T-helper 9 cell (primary cell): ENCODE measurements at regions not wholly inside any gene's neighbourhood (a gene's known extent, or its start where the extent isn't known, plus 50 kb on each side); places are given as distances from the start of the nearest gene placed in this dataset.
"Not testable (repeated sequence)": the region's sequence is repeated elsewhere in the genome, so short reads cannot be mapped to it uniquely, and the experiment has no call there.

Experiments
- DNase-seq: peaks from one replicate; pipeline ENCODE4 v3.0.0-alpha.2; 2020

GRCh38 chr3:27585429-27585828 is 101.2 kb upstream of the SLC4A7 start:
- DNase-seq, result no peak

DNA sequence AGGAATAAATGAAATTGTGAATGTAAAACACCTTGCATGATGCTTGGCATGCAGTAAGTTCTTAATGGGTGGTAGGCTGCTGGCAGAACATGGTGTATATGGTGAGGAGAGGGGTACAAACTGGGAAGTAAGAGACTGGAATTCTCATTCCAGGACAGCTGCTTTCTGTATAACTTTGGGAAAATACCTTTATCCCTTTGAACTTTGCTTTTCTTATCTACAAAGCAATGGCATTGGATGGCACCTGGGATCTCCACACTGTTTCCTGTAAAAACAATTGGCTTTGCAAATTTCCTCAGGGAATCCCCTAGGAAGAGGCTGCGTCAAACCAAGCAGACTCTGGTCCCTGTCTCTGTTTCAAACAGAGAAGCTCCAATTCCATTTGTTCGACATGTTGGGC is 100.7 kb upstream of the SLC4A7 start:
- no peak for DNase-seq

- DNase-seq, result no peak
Measured at GRCh38 chr3:27581852-27582251, 97.7 kb upstream of the SLC4A7 start.

GRCh38 chr3:27578032-27578431 is 93.8 kb upstream of the SLC4A7 start:
- DNase-seq, result no peak

- DNase-seq, result no peak
Measured at GRCh38 chr3:27577504-27577903, 93.3 kb upstream of the SLC4A7 start.

DNA sequence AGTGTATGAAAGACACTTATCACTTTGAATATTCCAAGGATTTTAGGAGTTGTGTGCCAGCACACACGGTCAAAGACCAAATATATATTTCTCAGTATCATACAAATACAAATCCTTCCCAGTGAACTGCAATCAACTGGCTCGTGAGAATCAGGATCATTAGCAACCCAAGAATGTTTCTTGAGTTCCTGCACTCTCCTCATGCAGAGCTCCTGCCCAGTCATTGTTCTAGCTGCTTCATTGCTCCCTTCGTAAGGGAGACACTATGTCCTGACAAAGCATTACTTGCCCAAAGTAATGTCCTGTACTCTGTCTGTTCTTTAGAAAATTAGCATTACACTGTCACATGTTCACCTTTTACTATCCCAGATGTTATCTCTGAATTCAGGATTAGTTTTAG is 92.0 kb upstream of the SLC4A7 start:
- no peak for DNase-seq

DNA sequence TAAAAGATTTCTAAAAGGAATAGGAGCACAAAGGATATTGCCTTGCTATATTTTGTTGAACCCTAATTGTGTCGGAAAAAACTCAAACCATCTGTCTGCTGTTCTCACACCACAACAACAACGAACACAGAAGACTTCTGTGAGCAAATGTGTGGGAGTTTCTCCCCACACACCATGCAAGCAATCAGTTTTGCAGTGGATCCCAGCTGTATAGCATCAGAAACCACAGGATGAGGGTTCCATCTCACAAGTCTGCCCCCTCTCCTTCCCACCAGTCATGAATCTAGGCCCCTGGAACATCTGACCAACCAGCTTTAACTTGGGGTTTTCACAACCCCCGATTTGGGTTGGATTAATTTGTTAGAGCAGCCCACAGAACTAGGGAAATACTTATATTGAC is 91.3 kb upstream of the SLC4A7 start:
- DNase-seq, result no peak

GRCh38 chr3:27574438-27574795 is 90.2 kb upstream of the SLC4A7 start:
- DNase-seq, result no peak

DNA sequence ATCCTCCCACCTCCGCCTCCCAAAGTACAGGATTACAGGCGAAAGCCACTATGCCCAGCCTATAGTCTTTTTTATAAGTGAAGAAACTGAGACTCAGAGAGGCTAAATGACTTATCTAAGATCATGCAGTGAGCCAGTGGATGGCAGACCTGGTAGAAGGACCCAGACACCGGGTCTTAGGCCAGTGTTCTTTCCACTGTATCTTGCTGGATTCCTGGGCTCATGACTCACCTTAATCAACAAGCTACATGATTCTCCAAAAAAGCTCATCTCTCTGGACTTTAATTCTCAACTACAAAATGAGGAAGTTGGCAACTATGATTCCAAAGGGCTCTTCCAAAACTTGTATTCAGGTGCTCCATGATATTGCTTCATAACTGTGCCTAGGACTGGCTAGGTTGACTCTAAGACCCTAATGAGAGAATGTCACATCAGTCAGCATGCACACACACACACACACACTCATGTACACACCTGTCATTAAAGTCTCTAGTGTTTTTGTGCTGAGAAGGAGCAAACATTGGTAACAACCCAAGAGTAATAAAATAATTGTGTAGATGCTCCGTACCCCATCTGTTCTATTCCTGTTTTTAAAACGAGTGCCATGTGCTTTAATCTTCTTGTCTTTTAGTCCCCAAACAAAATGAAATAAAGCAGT is 89.7 kb upstream of the SLC4A7 start:
- DNase-seq, result no peak

DNA sequence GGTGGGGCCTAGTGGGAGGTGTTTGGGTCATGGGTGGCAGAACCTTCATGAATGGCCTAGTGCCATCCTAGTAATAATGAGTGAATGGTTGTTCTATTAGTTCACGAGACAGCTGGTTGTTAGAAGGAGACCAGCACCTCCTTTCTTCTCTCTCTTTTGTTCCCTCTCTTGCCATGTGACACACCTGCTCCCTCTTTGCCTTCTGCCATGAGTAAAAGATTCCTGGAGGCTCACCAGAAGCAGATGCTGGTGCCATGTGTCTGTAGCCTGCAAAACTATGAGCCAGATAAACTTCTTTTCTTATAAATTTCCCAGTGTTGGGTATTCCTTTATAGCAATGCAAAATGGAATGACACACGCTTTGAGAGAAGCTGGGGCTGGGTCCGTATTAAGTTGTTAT is 89.0 kb upstream of the SLC4A7 start:
- DNase-seq, result no peak

DNA sequence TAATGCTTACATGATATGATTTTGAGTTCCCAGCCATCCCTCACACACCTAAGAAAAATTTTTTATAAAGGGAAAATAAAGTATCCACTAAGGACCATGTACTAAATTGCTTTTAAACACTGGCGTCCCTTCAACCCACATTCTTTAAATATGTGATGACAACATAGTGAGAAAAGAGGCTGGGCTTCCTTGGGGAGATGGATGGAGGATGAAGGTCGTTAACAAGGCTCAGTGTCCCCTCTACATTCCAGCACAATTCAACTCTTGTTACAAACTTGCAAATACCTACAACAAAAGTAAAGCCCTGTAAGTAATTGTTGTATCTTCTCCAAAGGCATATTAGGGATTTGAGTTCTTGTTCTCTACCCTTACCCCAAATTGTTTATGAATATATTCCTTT is 87.2 kb upstream of the SLC4A7 start:
- DNase-seq, result no peak

GRCh38 chr3:27570421-27571106 is 86.4 kb upstream of the SLC4A7 start:
- no peak for DNase-seq

DNA sequence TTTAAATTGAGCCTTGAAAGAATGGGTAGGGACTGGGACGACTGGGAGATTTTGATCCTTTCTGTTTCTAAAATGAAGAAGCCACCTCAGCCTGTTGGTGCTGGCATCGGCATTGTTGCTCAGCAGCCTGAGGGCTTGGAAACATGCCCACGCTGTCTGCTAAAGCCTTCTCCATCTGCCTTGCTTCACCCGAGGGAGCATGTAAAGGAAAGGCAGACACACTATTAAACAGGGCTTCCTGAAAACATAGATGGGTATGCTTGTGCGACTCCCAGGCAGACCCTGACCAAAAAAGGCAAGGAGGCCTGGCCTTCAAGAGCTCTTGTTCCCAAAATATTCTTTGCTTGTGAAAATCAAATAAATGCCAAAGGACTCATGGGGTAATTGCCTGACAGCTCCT is 84.2 kb upstream of the SLC4A7 start:
- DNase-seq, result no peak

GRCh38 chr3:27567251-27567650 is 83.1 kb upstream of the SLC4A7 start:
- no peak for DNase-seq

DNA sequence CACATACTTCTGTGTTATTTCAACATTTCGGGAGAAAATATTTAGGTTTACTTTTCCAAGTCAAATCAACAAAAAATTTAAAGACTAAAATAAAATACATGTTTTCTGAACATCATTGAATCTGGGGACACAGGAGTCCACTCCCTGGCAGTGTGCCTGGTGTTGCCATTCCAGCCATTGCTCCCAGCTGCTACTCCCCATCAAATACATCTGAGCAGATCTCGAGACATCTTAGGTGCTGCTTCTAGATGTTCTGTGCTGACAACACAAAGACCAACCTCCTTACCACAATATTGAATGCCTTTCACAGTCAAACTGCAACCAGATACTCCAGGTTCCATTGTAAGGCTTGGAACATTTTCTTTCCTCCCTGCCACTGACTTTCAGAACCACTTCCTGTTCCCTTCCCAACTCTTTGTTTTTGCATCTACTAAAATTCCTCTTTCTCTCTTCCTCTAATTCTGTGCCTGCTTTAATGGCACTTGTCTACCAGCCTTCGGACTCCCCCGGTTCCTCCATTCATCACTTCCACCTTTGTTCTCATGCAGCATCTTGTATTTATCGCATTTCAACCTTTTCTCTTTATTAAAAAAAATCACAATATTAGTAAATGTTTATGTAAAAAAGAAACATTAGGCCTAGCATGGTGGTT is 81.1 kb upstream of the SLC4A7 start:
- DNase-seq, result no peak

- DNase-seq, result no peak
Measured at GRCh38 chr3:27561576-27561975, 77.4 kb upstream of the SLC4A7 start.

DNA sequence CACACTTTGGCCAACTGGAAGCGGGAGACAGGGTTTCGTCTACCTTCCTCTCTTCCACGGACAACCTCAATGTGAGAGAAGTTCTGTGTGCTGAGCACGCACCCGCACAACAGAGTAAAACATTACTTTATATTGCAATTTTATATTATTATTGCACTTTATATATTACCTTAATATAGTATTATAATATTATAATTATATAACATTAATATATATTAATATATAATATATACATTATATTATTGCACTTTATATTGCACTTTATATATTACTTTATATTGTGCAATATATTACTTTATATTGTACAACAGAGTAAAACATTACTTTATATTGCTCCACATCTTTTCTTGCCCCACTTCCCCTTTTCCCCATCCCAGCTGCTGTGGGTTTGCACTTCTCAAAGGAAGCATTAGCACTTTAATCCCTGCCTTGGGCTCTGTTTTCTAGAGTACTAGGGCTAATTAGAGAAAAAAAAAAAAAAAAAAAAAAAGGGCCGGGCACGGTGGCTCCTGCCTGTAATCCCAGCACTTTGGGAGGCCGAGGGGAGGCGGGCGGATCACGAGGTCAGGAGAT is 76.4 kb upstream of the SLC4A7 start:
- no peak for DNase-seq

DNA sequence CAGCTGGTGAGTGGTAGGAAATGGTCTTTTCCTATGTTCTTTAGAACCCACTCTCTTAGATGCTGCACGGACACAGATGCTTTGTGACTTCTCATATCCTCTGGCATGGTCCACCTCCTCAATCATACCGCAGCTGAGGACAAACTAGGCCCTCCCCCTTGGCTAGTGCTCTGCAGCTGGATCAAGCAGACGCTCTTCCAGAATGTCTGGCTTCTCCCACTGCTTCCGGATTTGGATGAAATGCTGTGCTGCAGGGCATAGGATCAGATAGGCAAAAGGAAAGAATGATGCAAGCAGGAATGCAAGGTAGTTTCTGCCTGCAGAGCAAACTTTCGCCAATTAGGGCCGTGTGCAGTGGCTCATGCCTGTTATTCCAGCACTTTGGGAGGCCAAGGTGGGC is 75.7 kb upstream of the SLC4A7 start:
- no peak for DNase-seq

DNA sequence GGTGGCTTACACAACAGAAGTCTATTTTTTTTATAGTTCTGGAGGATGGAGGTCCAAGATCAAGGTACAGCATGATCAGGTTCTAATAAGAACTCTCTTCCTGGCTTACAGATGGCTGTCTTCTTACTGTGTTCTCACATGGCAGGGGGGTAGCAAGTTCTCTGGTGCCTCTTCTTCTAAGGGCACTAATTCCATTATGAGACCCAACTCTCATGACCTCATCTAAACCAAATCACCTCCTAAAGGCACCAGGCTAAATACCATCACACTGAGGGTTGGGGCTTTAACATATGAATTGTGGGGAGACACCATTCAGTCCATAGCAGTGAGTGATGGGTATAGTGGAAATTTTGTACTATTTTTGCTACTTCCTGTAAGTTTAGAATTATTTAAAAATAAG is 75.2 kb upstream of the SLC4A7 start:
- no peak for DNase-seq

DNA sequence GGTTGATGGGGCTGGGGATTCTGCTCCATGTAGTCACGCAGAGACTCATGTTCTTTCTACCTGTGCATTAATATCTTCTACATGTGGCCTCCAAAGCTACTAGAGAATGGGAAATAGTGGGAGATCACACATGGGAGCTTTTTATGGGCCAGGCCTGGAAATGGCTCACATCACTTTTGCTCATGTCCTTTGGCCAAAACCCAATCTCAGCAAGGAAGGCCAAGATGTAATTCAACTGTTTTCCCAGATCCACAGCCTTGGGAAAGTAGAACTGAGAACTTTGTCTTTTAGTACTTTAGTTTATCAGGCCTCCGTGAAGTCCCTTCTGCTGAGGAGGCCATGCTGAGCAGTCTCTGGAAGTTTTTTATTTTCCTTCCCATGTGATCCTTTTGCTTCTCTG is 73.2 kb upstream of the SLC4A7 start:
- no peak for DNase-seq

- DNase-seq, result no peak
Measured at GRCh38 chr3:27556887-27557286, 72.7 kb upstream of the SLC4A7 start.

- DNase-seq, result no peak
Measured at GRCh38 chr3:27554706-27555105, 70.5 kb upstream of the SLC4A7 start.

DNA sequence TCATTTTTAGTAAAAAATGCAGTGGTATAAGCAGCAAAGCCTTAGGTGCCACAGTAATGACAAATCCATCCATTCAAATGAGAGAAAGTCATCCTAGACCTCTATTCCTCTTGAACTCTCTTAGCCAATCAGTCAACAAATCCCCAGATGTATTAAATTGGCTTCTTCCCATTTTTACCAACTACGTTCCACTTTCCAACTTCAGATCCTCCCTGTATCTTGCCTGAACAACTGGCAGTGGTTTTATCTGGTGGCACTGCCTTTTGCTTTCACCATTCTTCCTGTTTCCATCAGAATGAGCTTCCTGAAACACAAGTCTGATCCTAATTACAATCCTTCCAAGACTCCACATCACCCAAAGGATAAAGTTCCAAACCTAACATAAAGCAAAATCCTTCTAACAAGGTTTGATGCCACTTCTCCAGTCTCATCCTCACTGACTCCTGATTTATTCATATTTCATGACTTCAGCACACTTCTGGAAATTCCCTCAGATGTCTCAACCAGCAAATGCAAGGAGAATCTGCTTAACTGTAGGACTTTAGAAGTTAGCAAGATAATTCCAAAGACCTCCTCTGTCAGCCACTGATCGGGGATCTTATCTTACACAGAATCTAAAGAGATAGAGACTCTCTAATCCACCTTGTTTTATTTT is 69.8 kb upstream of the SLC4A7 start:
- DNase-seq, result no peak

GRCh38 chr3:27552708-27553107 is 68.5 kb upstream of the SLC4A7 start:
- not testable (repeated sequence) for DNase-seq
